Occipital lobe (tissue), 1 donor: ENCODE measurements at regions not wholly inside any gene's neighbourhood (a gene's known extent, or its start where the extent isn't known, plus 50 kb on each side); places are given as distances from the start of the nearest gene placed in this dataset.

Experiments used
- DNase-seq: peaks from one replicate; lab custom pipeline; 2025; lab: John Stamatoyannopoulos, UW

GRCh38 chr1:238221738-238222137 lies 331.0 kb upstream of the ZP4 start:
- DNase-seq = no peak

- no peak for DNase-seq
Observed at GRCh38 chr1:238214449-238214848, 323.7 kb upstream of the ZP4 start.

GRCh38 chr1:238205045-238205662 lies 314.4 kb upstream of the ZP4 start:
- DNase-seq = no peak

- DNase-seq = no peak
Observed at GRCh38 chr1:238201992-238202391, 311.3 kb upstream of the ZP4 start.

GRCh38 chr1:238199325-238199724 lies 308.6 kb upstream of the ZP4 start:
- no peak for DNase-seq

- no peak for DNase-seq
Observed at GRCh38 chr1:238196516-238196915, 305.8 kb upstream of the ZP4 start.

GRCh38 chr1:238191170-238191569 lies 300.4 kb upstream of the ZP4 start:
- DNase-seq = no peak

GRCh38 chr1:238187575-238187949 lies 296.8 kb upstream of the ZP4 start:
- DNase-seq = no peak

- DNase-seq = no peak
Observed at GRCh38 chr1:238186887-238187574, 296.3 kb upstream of the ZP4 start.

- DNase-seq = no peak
Observed at GRCh38 chr1:238177960-238178645, 287.4 kb upstream of the ZP4 start.

GRCh38 chr1:238177351-238177750 lies 286.6 kb upstream of the ZP4 start:
- no peak for DNase-seq

GRCh38 chr1:238176441-238176840 lies 285.7 kb upstream of the ZP4 start:
- DNase-seq = no peak

GRCh38 chr1:238171985-238172384 lies 281.3 kb upstream of the ZP4 start:
- DNase-seq = no peak

- DNase-seq = no peak
Observed at GRCh38 chr1:238161955-238162354, 271.2 kb upstream of the ZP4 start.

GRCh38 chr1:238153939-238154338 lies 263.2 kb upstream of the ZP4 start:
- DNase-seq = no peak

GRCh38 chr1:238153253-238153652 lies 262.5 kb upstream of the ZP4 start:
- DNase-seq = no peak

- DNase-seq = no peak
Observed at GRCh38 chr1:238152119-238152518, 261.4 kb upstream of the ZP4 start.

- DNase-seq = no peak
Observed at GRCh38 chr1:238143038-238143437, 252.3 kb upstream of the ZP4 start.

- no peak for DNase-seq
Observed at GRCh38 chr1:238141353-238141752, 250.6 kb upstream of the ZP4 start.

- DNase-seq = no peak
Observed at GRCh38 chr1:238139713-238140112, 249.0 kb upstream of the ZP4 start.

GRCh38 chr1:238138059-238138626 lies 247.4 kb upstream of the ZP4 start:
- DNase-seq = no peak
